GM19467 (cell line): ENCODE measurements at regions not wholly inside any gene's neighbourhood (a gene's known extent, or its start where the extent isn't known, plus 50 kb on each side); places are given as distances from the start of the nearest gene placed in this dataset.
A peak's percentile ranks its signal among the peaks of the same experiment; 100 is the strongest.
"Not testable (repeated sequence)": the region's sequence is repeated elsewhere in the genome, so short reads cannot be mapped to it uniquely, and the experiment has no call there.

Experiments
- ATAC-seq: cut with Tn5 transposase; IDR thresholded peaks from one replicate; pipeline ENCODE4 v1.9.1; 2021; ENCODE audit warnings: mild to moderate bottlenecking, moderate library complexity; ENCODE audit not compliant: unreplicated experiment

GRCh38 chr2:194345347-194345746 lies 1311.7 kb upstream of the SLC39A10 start:
- no peak for ATAC-seq

GRCh38 chr2:194343167-194343566 lies 1313.9 kb upstream of the SLC39A10 start:
- ATAC-seq: no peak

- ATAC-seq: no peak
Observed at GRCh38 chr2:194332799-194333490, 1324.1 kb upstream of the SLC39A10 start.

GRCh38 chr2:194328456-194328855 lies 1328.6 kb upstream of the SLC39A10 start:
- no peak for ATAC-seq

- ATAC-seq: no peak
Observed at GRCh38 chr2:194327196-194327888, 1329.7 kb upstream of the SLC39A10 start.

GRCh38 chr2:194323740-194324139 lies 1333.3 kb upstream of the SLC39A10 start:
- ATAC-seq: no peak

- ATAC-seq: no peak
Observed at GRCh38 chr2:194320520-194320919, 1336.5 kb upstream of the SLC39A10 start.

GRCh38 chr2:194319222-194319992 lies 1337.6 kb upstream of the SLC39A10 start:
- peak; percentile 80 for ATAC-seq

GRCh38 chr2:194314042-194314441 lies 1343.0 kb upstream of the SLC39A10 start:
- ATAC-seq: no peak

GRCh38 chr2:194304191-194304590 lies 1352.8 kb upstream of the SLC39A10 start:
- ATAC-seq: no peak

- ATAC-seq: no peak
Observed at GRCh38 chr2:194301946-194302345, 1355.1 kb upstream of the SLC39A10 start.

- ATAC-seq: no peak
Observed at GRCh38 chr2:194294156-194294555, 1362.9 kb upstream of the SLC39A10 start.

GRCh38 chr2:194291104-194291503 lies 1365.9 kb upstream of the SLC39A10 start:
- no peak for ATAC-seq

- no peak for ATAC-seq
Observed at GRCh38 chr2:194289712-194290346, 1367.2 kb upstream of the SLC39A10 start.

GRCh38 chr2:194276667-194277066 lies 1380.4 kb upstream of the SLC39A10 start:
- not testable (repeated sequence) for ATAC-seq

GRCh38 chr2:194271293-194271961 lies 1385.6 kb upstream of the SLC39A10 start:
- ATAC-seq: no peak

- ATAC-seq: no peak
Observed at GRCh38 chr2:194270648-194271047, 1386.4 kb upstream of the SLC39A10 start.

GRCh38 chr2:194264586-194264985 lies 1392.4 kb upstream of the SLC39A10 start:
- no peak for ATAC-seq

- no peak for ATAC-seq
Observed at GRCh38 chr2:194260185-194260584, 1396.8 kb upstream of the SLC39A10 start.

- no peak for ATAC-seq
Observed at GRCh38 chr2:194257095-194257494, 1399.9 kb upstream of the SLC39A10 start.
